H9 (cell line): ENCODE measurements at regions not wholly inside any gene's neighbourhood (a gene's known extent, or its start where the extent isn't known, plus 50 kb on each side); places are given as distances from the start of the nearest gene placed in this dataset.
"Not testable (repeated sequence)": the region's sequence is repeated elsewhere in the genome, so short reads cannot be mapped to it uniquely, and the experiment has no call there.

Experiments used
- DNase-seq: peaks from one replicate; pipeline ENCODE4 v3.0.0-alpha.2; 2017
- H2AFZ ChIP-seq: one replicate; pipeline ENCODE4 v1.6.1; 2013; ENCODE audit warnings: mild to moderate bottlenecking, low read length, control low read depth, moderate library complexity
- H2AK5ac ChIP-seq: 2 replicates; pipeline ENCODE4 v1.6.1; 2013; ENCODE audit warnings: low read length, control low read depth, mixed read lengths; ENCODE audit not compliant: insufficient read length
- H2BK120ac ChIP-seq: one replicate; pipeline ENCODE4 v1.6.1; 2013; ENCODE audit warnings: low read depth, mild to moderate bottlenecking, low read length, control low read depth, inconsistent platforms; ENCODE audit not compliant: poor library complexity, severe bottlenecking
- H2BK12ac ChIP-seq: 2 replicates; pipeline ENCODE4 v1.6.1; 2013; ENCODE audit warnings: low read length, control low read depth, mixed read lengths, low read depth; ENCODE audit not compliant: insufficient read length
- H2BK15ac ChIP-seq: 2 replicates; pipeline ENCODE4 v1.6.1; 2013; ENCODE audit warnings: low read depth, low read length, control low read depth
- H2BK20ac ChIP-seq: one replicate; pipeline ENCODE4 v1.6.1; 2013; ENCODE audit warnings: low read depth, mild to moderate bottlenecking, low read length, control low read depth, inconsistent platforms; ENCODE audit not compliant: poor library complexity, severe bottlenecking
- H2BK5ac ChIP-seq: 2 replicates; pipeline ENCODE4 v1.6.1; 2013; ENCODE audit warnings: low read length, control low read depth, mixed read lengths; ENCODE audit not compliant: insufficient read length
- H3K14ac ChIP-seq: 2 replicates; pipeline ENCODE4 v1.6.1; 2013; ENCODE audit warnings: low read length, control low read depth; ENCODE audit not compliant: insufficient read depth
- H3K18ac ChIP-seq: 2 replicates; pipeline ENCODE4 v1.6.1; 2013; ENCODE audit warnings: low read depth, mild to moderate bottlenecking, mixed read lengths, low read length, control low read depth; ENCODE audit not compliant: insufficient read length
- H3K23ac ChIP-seq: 2 replicates; pipeline ENCODE4 v1.6.1; 2013; ENCODE audit warnings: low read length, control low read depth, mixed read lengths, low read depth; ENCODE audit not compliant: insufficient read length
- H3K23me2 ChIP-seq: 2 replicates; pipeline ENCODE4 v1.6.1; 2013; ENCODE audit warnings: low read depth, mild to moderate bottlenecking, mixed read lengths, low read length, control low read depth; ENCODE audit not compliant: insufficient read length, poor library complexity, severe bottlenecking
- H3K27ac ChIP-seq: 2 replicates; pipeline ENCODE4 v1.5.1; 2013; ENCODE audit warnings: low read length, control low read depth, mixed read lengths, low read depth; ENCODE audit not compliant: insufficient read length
- H3K27me3 ChIP-seq: 2 replicates; pipeline ENCODE4 v1.6.1; 2013; ENCODE audit warnings: low read length, control low read depth, inconsistent platforms; ENCODE audit not compliant: insufficient read depth
- H3K4ac ChIP-seq: 2 replicates; pipeline ENCODE4 v1.6.1; 2013; ENCODE audit warnings: low read depth, mild to moderate bottlenecking, control low read depth, inconsistent platforms, low read length, moderate library complexity
- H3K4me1 ChIP-seq: 2 replicates; pipeline ENCODE4 v1.6.1; 2013; ENCODE audit warnings: low read length, control low read depth, inconsistent platforms; ENCODE audit not compliant: insufficient read depth
- H3K4me2 ChIP-seq: 2 replicates; pipeline ENCODE4 v1.6.1; 2013; ENCODE audit warnings: low read length, control low read depth, mixed read lengths; ENCODE audit not compliant: insufficient read length, insufficient read depth
- H3K56ac ChIP-seq: 2 replicates; pipeline ENCODE4 v1.6.1; 2013; ENCODE audit warnings: low read depth, mild to moderate bottlenecking, mixed read lengths, low read length, control low read depth; ENCODE audit not compliant: insufficient read length
- H3K79me1 ChIP-seq: 2 replicates; pipeline ENCODE4 v1.6.1; 2013; ENCODE audit warnings: low read depth, mild to moderate bottlenecking, moderate library complexity, low read length, control low read depth, inconsistent platforms; ENCODE audit not compliant: insufficient read depth, poor library complexity, severe bottlenecking
- H3K79me2 ChIP-seq: 2 replicates; pipeline ENCODE4 v1.6.1; 2013; ENCODE audit warnings: low read length, control low read depth, inconsistent platforms; ENCODE audit not compliant: insufficient read depth
- H3K9ac ChIP-seq: 2 replicates; pipeline ENCODE4 v1.6.1; 2013; ENCODE audit warnings: low read length, control low read depth, mixed read lengths; ENCODE audit not compliant: insufficient read length; ENCODE audit errors: extremely low read depth
- H3K9me3 ChIP-seq: one replicate; pipeline ENCODE4 v1.6.1; 2013; ENCODE audit warnings: low read depth, low read length, inconsistent platforms; ENCODE audit not compliant: control insufficient read depth
- H3T11ph ChIP-seq: one replicate; pipeline ENCODE4 v1.6.1; 2013; ENCODE audit warnings: mild to moderate bottlenecking, low read length, control low read depth, inconsistent platforms
- H4K20me1 ChIP-seq: one replicate; pipeline ENCODE4 v1.6.1; 2013; ENCODE audit not compliant: control insufficient read depth, insufficient read length, insufficient read depth
- H4K5ac ChIP-seq: 2 replicates; pipeline ENCODE4 v1.6.1; 2013; ENCODE audit warnings: low read depth, mild to moderate bottlenecking, mixed read lengths, low read length, control low read depth; ENCODE audit not compliant: insufficient read length
- H4K8ac ChIP-seq: replicated peaks from 2 replicates; pipeline ENCODE4 v1.6.1; 2013; ENCODE audit warnings: low read length, control low read depth, mixed read lengths, low read depth; ENCODE audit not compliant: insufficient read length
- H4K91ac ChIP-seq: 2 replicates; pipeline ENCODE4 v1.6.1; 2013; ENCODE audit warnings: low read depth, mild to moderate bottlenecking, moderate library complexity, mixed read lengths, low read length, control low read depth; ENCODE audit not compliant: insufficient read length
- H3K27ac Mint-ChIP-seq, 3 experiments: 2 replicates in 2 of 3; 3 replicates in 1 of 3; pipeline ENCODE4 v1.8.0; 2020 to 2021; ENCODE audit warnings: mixed read lengths in 3 of 3, mild to moderate bottlenecking in 1 of 3, moderate library complexity in 1 of 3
- H3K27me3 Mint-ChIP-seq: 2 replicates; pipeline ENCODE4 v1.8.0; 2021; ENCODE audit warnings: low read depth, mild to moderate bottlenecking, moderate library complexity, mixed read lengths
- H3K36me3 Mint-ChIP-seq, 3 experiments: 2 replicates in 2 of 3; 3 replicates in 1 of 3; pipeline ENCODE4 v1.8.0; 2020 to 2021; ENCODE audit warnings: low read depth in 3 of 3, mixed read lengths in 3 of 3; ENCODE audit not compliant: insufficient read depth in 1 of 3
- H3K4me1 Mint-ChIP-seq, 2 experiments: 2 replicates each; pipeline ENCODE4 v1.8.0; 2020; ENCODE audit warnings: mixed read lengths in 2 of 2
- H3K4me3 Mint-ChIP-seq, 2 experiments: 2 replicates in 1 of 2; 3 replicates in 1 of 2; pipeline ENCODE4 v1.8.0; 2020 to 2021; ENCODE audit warnings: mild to moderate bottlenecking in 2 of 2, mixed read lengths in 2 of 2, moderate library complexity in 1 of 2
- H3K9me3 Mint-ChIP-seq, 2 experiments: 2 replicates in 1 of 2; 3 replicates in 1 of 2; pipeline ENCODE4 v1.8.0; 2020; ENCODE audit warnings: mild to moderate bottlenecking in 2 of 2, mixed read lengths in 2 of 2, moderate library complexity in 1 of 2
- CTCF ChIP-seq: fragments of 200-600 bp; sonication (generic); conservative IDR thresholded peaks from 3 replicates; pipeline ENCODE4 v1.8.0; 2021; ENCODE audit warnings: antibody characterized with exemption, mild to moderate bottlenecking
- WGBS: extraction: QIAGEN DNeasy Blood & Tissue Kit; methylation state at CpG from one replicate; pipeline ENCODE4 v1.1.7; 2013; ENCODE audit warnings: missing lambda C conversion rate, low lambda C conversion rate, mixed read lengths; ENCODE audit not compliant: insufficient read length; ENCODE audit errors: extremely low coverage; 5-methylcytosine and 5-hydroxymethylcytosine counted together

GRCh38 chr17:77842528-77843147 lies 115.9 kb upstream of the TNRC6C start:
- Histone ChIP-seq H3K79me1 (no peaks in the 10 kb centered on the region), H3K4ac (no peak overlapping the region), H4K5ac (no peak overlapping the region), H3K56ac (no peak overlapping the region), H2BK120ac (no peak overlapping the region), H3K23ac (no peak overlapping the region), H2BK20ac (no peak overlapping the region), H4K8ac (no peak overlapping the region), H2BK12ac (no peak overlapping the region), H3K4me1 (no peaks in the 10 kb centered on the region), H2AK5ac (no peak overlapping the region), H3K23me2 (no peaks in the 10 kb centered on the region), H2AFZ (no peak overlapping the region), H3K9ac (no peak overlapping the region), H3K79me2 (no peaks in the 10 kb centered on the region), H3K27me3 (no peaks in the 10 kb centered on the region), H4K91ac (no peak overlapping the region), H3K14ac (no peak overlapping the region), H2BK15ac (no peak overlapping the region), H3K27ac (no peak overlapping the region), H3K18ac (no peak overlapping the region), H2BK5ac (no peak overlapping the region), H4K20me1 (no peaks in the 10 kb centered on the region), H3T11ph (no peak overlapping the region), H3K4me2 (no peak overlapping the region), H3K9me3 (no peaks in the 10 kb centered on the region)
- Mint-ChIP-seq H3K27ac (peak overlapping the region in 1 of 3 experiments; percentile 63; a peak in 1 of 7 replicates), H3K9me3 (no peaks in the 10 kb centered on the region), H3K4me3 (no peak overlapping the region), H3K4me1 (peaks cover 6 to 14% of the 10 kb centered on the region in 2 experiments), H3K27me3 (peaks cover 3% of the 10 kb centered on the region), H3K36me3 (no peaks in the 10 kb centered on the region)
- TF ChIP-seq CTCF = no peak
- no CpG with 5 or more reads among the region's 10 CpGs for WGBS
- no peak for DNase-seq

DNA sequence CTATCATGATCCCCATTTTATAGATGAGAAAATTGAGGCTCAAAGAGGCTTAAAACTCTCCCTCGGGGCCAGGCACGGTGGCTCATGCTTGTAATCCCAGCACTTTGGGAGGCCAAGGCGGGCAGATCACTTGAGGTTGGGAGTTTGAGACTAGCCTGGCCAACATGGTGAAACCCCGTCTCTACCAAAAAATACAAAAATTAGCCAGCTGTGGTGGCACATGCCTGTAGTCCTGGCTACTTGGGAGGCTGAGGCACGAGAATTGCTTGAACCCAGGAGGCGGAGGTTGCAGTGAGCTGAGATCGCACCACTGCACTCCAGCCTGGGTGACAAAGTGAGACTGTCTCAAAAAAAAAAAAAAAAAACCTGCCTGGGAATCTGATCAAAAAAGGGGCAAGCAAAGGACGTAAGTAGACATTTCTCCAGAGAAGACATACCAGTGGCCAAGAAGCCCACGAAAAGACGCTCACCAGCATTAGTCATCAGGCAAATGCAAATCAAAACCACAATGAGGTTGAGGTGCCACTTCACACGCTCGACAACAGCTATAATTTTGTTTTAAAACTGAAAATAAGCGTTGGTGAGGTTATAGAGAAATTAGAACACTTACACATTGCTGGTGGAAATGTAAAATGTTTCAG lies 115.1 kb upstream of the TNRC6C start:
- not testable (repeated sequence) for H2AFZ ChIP-seq, H4K20me1 ChIP-seq, H4K8ac ChIP-seq, DNase-seq, H3K79me1 ChIP-seq, H3K56ac ChIP-seq, H3K27me3 Mint-ChIP-seq, H4K91ac ChIP-seq, H4K5ac ChIP-seq, H3K79me2 ChIP-seq, H3K14ac ChIP-seq, H3K9me3 Mint-ChIP-seq, H2BK12ac ChIP-seq, H3T11ph ChIP-seq, H2BK120ac ChIP-seq, H3K36me3 Mint-ChIP-seq, H3K4me2 ChIP-seq, H3K23ac ChIP-seq, H3K4ac ChIP-seq, H2BK20ac ChIP-seq, H3K4me1 ChIP-seq, H2BK5ac ChIP-seq, H3K4me3 Mint-ChIP-seq, H3K18ac ChIP-seq, H3K9me3 ChIP-seq, H2AK5ac ChIP-seq, H3K9ac ChIP-seq, H3K27ac ChIP-seq, H2BK15ac ChIP-seq, H3K27me3 ChIP-seq, H3K23me2 ChIP-seq
- WGBS = no CpG with 5 or more reads among the region's 13 CpGs
- peaks cover 6 to 14% of the 10 kb centered on the region in 2 experiments for H3K4me1 Mint-ChIP-seq
- H3K27ac Mint-ChIP-seq = peak overlapping the region in 1 of 3 experiments; percentile 63; a peak in 1 of 7 replicates
